Eye (tissue), 1 donor: ENCODE measurements at regions not wholly inside any gene's neighbourhood (a gene's known extent, or its start where the extent isn't known, plus 50 kb on each side); places are given as distances from the start of the nearest gene placed in this dataset.
"Not testable (repeated sequence)": the region's sequence is repeated elsewhere in the genome, so short reads cannot be mapped to it uniquely, and the experiment has no call there.

Experiments used
- DNase-seq: peaks from one replicate; pipeline ENCODE4 v3.0.0-alpha.2; 2015

- no peak for DNase-seq
Observed at GRCh38 chr1:187641907-187642306, 813.2 kb downstream of the PLA2G4A start.

- peak; percentile 80 for DNase-seq
Observed at GRCh38 chr1:187645651-187646050, 816.9 kb downstream of the PLA2G4A start.

GRCh38 chr1:187646536-187647107 lies 817.9 kb downstream of the PLA2G4A start:
- no peak for DNase-seq

- DNase-seq = no peak
Observed at GRCh38 chr1:187648091-187648490, 819.3 kb downstream of the PLA2G4A start.

- no peak for DNase-seq
Observed at GRCh38 chr1:187654635-187655034, 825.9 kb downstream of the PLA2G4A start.

GRCh38 chr1:187655104-187655503 lies 826.4 kb downstream of the PLA2G4A start:
- DNase-seq = no peak

GRCh38 chr1:187665483-187665882 lies 836.7 kb downstream of the PLA2G4A start:
- no peak for DNase-seq

- no peak for DNase-seq
Observed at GRCh38 chr1:187680823-187681222, 852.1 kb downstream of the PLA2G4A start.

GRCh38 chr1:187682112-187682511 lies 853.4 kb downstream of the PLA2G4A start:
- DNase-seq = no peak

GRCh38 chr1:187685333-187685732 lies 856.6 kb downstream of the PLA2G4A start:
- no peak for DNase-seq

GRCh38 chr1:187689129-187689528 lies 860.4 kb downstream of the PLA2G4A start:
- DNase-seq = peak; percentile 57

- no peak for DNase-seq
Observed at GRCh38 chr1:187691439-187691838, 862.7 kb downstream of the PLA2G4A start.

GRCh38 chr1:187692799-187693198 lies 864.0 kb downstream of the PLA2G4A start:
- DNase-seq = no peak

GRCh38 chr1:187696073-187696472 lies 867.3 kb downstream of the PLA2G4A start:
- DNase-seq = no peak

- not testable (repeated sequence) for DNase-seq
Observed at GRCh38 chr1:187703138-187704130, 874.7 kb downstream of the PLA2G4A start.

- no peak for DNase-seq
Observed at GRCh38 chr1:187714470-187714869, 885.7 kb downstream of the PLA2G4A start.

GRCh38 chr1:187715483-187715882 lies 886.7 kb downstream of the PLA2G4A start:
- no peak for DNase-seq

- no peak for DNase-seq
Observed at GRCh38 chr1:187716160-187716559, 887.4 kb downstream of the PLA2G4A start.

GRCh38 chr1:187718527-187718926 lies 889.8 kb downstream of the PLA2G4A start:
- DNase-seq = no peak

- DNase-seq = no peak
Observed at GRCh38 chr1:187721216-187721615, 892.5 kb downstream of the PLA2G4A start.

GRCh38 chr1:187725216-187725615 lies 896.5 kb downstream of the PLA2G4A start:
- DNase-seq = no peak

- DNase-seq = no peak
Observed at GRCh38 chr1:187733232-187733631, 904.5 kb downstream of the PLA2G4A start.

- DNase-seq = no peak
Observed at GRCh38 chr1:187734427-187734826, 905.7 kb downstream of the PLA2G4A start.

GRCh38 chr1:187744665-187745064 lies 915.9 kb downstream of the PLA2G4A start:
- DNase-seq = no peak
